M059J (cell line): ENCODE measurements at regions not wholly inside any gene's neighbourhood (a gene's known extent, or its start where the extent isn't known, plus 50 kb on each side); places are given as distances from the start of the nearest gene placed in this dataset.
"Not testable (repeated sequence)": the region's sequence is repeated elsewhere in the genome, so short reads cannot be mapped to it uniquely, and the experiment has no call there.

Source experiments
- DNase-seq: peaks from one replicate; pipeline ENCODE4 v3.0.0-alpha.2; 2012; ENCODE audit warnings: low read depth

DNA sequence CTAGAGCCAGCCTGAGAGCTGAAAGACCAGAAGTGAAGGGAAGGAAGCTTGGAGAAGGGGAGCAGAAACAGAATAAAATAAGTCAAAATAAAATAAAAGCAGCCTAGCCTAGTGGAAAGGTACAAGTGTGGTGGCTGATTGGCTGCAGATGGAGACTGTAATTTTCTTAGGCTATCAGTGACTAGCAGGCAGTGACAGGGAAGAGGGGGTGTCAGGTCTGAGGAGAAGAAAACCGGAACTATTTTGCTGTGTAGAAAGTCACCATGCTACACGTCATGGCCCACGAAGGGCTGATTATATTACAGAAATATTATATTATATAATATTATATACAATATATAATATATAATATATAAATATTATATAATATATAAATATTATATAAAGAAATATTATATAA, 98.1 kb upstream of the TAF11L2 start:
- no peak for DNase-seq

DNA sequence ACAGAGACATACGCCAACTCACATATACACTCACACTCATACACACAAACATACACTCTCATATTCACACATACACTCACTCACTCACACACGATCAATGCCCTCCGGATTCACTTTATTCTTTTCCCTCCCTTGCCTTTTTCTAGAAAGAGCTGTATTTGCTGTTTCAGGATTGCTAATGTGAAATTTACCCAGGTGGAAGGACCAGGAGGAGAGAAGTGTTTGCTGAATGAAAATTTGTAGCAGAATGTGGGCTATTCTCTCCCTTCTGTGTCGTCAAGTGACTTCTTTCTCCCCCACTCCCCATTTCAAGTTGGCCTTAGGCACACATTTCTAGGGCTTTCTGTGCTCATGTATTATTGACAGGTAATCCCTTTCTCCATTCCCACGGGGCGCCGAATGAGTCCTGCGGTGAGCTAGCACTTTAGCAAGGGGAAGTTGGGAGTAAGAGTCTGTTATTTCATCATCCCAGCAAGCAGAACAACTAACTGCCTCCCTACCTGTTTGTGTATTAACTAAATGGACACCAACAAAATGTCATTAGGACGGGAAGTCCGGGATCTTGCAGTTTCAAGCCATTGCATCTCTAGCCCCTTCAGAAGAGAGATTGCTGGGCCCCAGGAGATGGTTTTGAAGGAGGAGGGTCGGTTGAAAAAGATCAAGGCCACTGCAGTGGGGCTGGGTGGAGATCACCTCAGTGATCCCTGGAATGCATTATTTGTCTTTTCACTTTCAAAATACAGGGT, 97.1 kb upstream of the TAF11L2 start:
- DNase-seq: no peak

DNA sequence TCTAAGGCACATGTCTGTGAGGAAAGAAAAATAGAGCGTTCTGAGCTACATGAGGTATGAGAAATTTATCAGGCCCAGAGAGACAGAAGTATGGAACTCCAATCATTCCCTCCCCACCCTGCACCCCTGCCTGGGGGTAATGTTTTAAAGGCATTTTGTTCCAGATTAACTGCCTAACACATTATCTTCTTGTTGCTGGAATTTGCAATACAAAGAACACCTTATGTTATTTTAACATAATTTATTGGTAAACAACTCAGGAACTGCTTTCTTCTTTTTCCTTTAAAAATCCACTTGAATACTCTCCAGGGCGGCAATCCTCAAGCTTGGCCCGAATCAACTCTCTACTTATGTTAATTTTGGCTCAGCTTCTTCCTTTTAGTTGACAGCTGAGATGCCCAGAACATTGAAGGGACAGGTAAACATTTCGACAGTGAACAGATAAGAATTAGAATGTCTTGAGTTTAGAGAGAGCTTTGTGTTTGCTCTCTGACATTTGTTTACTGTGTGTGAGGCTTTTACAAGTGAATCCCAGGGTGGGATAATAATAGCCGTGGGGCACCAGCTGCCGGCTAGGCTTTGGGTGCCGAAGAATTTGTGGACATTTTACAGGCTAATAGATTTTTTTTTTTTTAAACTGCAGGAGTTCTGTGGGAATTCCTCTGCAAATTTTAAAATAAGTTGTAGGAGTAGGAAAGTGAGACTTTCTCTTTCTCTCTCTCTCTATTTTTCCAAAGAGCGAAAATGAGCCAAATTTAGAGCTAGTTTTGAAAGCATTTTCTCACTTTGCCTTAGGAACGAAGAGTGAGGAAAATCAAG, 96.4 kb upstream of the TAF11L2 start:
- peak; percentile 34 for DNase-seq

DNA sequence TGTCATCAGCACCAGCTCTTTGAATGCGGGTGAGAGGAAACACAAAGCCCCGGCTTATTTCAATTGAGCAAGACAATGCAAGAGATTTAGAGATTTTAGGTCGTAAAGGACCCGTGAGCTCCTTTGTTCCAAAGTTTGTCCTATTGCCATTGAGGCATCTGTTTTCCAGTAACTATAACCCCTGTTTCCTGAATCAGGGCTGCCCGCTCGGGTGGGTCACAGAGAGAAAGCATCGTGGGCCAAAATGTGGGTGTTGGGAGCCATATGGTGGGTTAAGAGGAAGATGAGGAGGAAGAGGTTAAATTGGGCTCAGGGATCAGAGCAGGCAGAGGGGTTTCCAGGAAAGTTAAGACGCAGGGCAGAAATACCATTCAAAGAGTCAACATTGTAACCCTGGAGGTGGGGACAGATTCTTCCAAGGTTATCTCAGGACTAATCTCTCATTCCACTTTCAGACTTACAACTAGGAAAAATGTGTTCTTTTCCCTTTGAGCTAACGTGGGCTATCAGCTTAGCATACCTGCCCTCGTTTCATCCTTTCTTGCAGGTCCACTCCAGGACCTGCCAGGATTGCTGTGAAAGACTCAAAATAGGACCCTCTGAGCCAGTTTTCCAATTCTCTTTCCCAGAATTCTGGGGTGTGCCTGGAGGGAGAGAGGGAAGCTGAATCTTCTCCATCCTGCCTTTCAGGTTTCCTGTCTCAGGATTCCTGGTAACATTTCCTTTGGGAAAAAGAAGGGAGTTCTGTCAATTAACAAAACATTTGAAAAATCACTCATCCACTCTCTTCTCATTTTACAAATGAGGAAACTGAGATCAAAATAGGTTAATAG, 95.5 kb upstream of the TAF11L2 start:
- no peak for DNase-seq

DNA sequence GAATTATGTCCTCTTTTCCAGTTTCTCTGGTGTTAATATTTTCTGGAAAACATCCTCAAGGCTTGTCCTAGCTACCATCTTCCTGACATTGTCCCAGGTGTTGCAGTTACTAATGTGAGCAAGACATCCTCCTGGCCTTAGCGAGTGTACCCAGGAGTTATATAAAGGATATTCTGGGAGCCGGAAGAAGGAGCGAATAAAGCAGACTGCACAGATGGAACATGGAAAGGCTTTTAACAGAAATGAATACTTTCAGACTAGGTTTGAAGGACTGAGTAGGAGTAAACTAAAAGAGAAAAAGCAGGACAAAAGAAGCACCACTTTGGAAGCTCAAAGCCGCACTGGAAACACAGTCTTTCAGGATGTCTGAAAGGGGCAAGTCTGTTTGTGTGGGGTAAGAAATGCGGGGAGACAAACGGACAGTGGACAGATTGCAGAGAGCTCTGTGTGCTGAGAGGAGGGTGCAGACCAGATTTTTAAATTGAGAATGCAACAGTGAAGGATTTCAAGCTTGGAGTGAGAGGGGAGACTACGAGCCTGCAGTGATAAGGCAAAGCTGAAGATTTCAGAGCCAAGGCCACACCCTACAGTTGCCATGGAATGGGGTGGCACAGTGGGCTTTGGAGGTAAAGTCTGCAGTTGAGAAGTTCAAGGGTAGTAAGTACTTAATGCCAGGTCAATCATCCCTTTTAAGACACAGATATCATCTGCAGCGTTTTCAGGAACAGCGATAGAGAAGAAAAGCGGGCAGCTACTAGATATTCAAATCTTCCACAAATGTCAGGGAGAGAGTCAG, 94.1 kb upstream of the TAF11L2 start:
- no peak for DNase-seq

DNA sequence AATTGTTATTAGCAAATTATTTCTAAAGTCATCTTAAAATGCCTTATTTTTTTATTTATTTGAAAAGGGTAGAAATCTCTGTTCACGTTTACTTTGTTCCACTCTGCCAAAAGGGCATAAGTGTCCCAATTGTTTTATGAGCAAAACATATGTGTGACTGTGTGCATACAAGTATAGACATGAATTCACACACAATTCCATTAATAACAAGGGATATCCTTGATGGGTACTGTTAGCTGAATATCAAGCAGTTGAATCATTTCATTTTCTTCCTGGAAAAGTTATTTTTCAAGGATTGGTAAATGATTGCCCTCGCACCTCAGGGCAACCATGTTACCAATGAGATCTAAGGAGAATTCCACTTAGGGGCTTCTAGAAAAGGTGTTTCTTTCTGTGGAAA, 92.1 kb upstream of the TAF11L2 start:
- no peak for DNase-seq

DNA sequence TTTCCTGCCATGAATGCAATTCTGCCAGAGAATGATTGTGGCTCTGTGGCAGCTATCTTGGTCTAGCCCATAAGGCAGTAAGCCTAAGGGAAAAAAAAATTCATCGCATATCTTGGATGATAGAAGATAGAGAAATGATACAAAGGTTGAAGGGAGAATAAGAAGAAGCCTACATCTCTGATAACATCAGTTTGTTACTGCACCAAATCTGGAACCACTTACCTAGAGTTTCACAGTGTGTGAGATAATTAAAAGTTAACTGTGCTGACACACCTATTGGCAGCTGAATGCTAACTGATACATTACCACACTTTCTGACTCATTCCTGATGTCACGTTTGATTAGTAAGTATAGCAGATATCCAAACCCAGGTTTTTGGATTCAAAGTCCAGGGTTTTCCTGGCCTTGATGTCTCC, 91.6 kb upstream of the TAF11L2 start:
- peak; percentile 46 for DNase-seq

DNA sequence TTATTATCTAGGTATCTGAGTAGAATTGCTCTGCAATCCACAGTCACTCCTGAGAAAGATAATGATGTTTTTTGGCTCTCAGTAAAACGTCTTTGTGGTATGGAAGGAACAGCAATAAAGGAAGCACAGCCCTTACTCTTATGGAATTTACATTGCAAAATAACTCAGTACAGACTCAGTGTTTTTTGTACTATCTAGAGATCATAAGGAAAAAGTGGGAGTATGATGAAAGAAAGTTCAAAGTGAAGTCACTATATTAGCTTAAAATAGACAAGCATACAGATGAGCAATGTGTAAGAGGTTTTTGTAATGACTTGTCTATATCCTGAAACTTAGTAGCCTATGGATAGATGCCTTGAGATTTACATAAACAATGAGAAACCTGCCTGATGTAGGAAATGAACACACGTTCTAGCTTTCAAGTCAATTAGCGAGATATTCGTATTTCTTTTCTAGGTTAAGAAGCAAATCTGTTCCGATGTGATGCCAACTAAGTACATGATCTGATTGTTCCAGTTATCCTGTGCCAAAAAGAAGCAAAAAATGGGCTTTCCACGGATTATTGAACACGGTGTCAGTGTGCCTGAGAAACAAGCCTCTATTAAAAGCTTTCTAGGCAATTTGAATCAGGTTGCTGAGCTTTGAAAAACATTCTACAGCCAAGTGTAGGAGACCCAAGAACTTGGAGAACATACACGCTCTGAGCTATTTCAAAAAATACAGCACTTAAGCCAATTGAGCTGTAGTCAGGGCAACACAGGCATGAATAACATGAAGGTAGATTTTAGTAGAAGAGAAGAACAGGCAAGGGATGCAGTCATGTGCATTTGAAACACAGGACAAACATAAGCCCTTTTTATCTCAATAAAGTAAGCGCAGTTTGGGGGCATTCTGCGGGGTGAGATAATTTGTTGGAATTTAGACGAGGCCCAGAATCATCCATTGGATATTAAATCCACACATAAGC, 86.3 kb upstream of the TAF11L2 start:
- DNase-seq: no peak

DNA sequence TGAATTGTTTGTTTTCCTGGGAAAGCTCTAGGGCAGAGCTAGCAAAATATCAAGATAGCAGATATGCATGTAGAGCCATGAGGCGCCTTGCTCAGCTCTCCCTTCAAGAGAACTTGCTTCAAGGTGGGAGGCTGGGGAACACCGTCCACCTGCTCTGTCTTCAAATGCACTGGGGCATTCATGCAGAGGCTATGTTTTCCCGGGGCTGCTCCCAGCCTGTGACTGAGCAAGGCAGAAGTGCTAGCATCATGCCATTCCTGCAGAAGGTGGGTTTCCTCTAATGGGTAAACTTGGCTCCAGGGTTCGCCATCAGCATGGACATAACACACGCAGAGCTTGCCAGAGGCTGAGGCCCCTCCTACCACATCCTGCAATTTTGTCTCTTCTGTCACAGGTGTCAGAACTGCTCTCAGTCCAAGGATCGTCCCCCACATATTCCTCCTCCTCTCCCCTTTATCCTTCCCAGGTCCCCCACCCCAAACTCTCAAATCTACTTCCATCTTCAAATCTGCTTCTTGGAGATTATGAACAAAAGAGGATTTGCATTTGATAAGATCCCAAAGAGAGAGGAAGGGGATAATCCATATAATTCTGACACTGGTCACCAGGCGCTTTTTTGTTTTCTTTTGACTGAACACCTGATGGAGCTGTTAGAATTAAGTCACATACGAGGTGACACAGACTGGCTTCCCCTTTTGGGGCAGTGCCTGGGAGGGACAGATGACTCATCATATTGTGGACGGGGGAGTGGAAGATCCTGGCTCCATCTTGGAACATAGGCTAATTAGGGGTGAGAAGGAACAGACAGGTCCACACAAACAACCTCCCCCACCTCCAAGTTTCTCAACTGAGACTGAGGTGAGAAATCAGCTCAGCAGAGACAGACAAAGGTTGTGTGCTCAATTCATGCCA, 85.0 kb upstream of the TAF11L2 start:
- DNase-seq: peak; percentile 69

DNA sequence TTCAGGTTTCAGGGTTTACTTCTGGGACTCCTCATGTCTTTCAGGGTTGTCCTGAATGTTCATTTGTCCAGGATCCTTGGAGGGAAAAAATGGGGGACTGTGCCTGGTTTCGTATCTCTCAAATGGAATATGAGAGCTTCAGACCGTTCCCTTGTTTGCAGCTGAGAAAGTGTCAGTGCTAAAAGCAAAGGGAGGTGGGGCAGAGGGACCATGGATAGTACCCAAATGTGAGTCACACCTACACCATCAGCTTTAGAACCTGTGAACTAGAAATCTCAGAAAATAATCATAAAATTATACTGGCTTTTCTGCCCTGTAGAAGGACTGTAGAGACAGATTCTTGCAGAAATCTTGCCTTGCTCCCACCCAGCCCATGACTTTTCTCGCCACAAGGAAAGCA, 84.3 kb upstream of the TAF11L2 start:
- no peak for DNase-seq

DNA sequence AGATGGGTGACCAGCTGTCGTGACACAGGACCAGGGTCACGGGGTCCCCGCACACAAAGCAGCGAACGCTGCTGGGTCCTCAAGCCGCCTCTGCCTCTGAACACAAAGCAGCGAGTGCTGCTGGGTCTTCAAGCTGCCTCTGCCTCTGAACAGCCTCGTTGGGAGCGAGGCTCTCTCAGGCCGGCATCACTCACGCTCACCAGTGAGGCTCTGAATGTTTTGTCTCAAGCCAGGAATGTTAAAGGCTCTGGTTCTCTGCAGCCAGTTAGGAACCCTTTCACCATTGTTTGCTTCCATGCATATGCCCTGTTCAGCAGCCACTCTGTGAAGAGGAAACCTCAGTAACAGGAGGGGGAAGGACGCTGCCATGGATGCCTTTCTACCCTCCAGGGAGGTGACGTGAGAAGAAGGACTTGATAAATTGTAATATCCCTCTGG, 82.7 kb upstream of the TAF11L2 start:
- peak; percentile 25 for DNase-seq

DNA sequence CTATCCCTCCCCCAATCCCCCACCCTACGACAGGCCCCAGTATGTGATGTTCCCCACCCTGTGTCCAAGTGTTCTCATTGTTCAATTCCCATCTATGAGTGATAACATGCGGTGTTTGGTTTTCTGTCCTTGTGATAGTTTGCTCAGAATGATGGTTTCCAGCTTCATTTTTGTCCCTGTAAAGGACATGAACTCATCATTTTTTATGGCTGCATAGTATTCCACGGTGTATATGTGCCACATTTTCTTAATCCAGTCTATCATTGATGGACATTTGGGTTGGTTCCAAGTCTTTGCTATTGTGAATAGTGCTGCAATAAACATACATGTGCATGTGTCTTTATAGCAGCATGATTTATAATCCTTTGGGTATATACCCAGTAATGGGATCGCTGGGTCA, 81.7 kb upstream of the TAF11L2 start:
- not testable (repeated sequence) for DNase-seq

DNA sequence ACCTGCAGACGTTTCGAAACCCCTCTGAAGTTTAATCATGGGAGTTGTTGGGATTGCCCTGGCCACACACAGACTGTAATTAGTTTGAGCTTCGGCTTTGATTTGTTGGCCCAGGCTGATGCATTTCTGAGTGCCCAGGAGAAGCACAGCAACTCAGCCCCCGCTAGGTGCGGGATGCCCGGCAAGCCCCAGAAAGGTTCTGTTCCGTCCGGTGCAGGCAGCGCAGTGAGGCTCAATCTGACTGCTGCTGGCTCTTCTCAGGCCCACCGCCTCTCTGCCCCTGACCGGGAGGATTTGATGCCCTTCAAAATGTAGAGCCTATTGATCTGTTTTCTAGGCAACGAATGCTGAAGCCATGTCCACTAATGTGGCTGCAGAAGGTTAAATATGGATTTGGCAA, 73.4 kb upstream of the TAF11L2 start:
- no peak for DNase-seq

DNA sequence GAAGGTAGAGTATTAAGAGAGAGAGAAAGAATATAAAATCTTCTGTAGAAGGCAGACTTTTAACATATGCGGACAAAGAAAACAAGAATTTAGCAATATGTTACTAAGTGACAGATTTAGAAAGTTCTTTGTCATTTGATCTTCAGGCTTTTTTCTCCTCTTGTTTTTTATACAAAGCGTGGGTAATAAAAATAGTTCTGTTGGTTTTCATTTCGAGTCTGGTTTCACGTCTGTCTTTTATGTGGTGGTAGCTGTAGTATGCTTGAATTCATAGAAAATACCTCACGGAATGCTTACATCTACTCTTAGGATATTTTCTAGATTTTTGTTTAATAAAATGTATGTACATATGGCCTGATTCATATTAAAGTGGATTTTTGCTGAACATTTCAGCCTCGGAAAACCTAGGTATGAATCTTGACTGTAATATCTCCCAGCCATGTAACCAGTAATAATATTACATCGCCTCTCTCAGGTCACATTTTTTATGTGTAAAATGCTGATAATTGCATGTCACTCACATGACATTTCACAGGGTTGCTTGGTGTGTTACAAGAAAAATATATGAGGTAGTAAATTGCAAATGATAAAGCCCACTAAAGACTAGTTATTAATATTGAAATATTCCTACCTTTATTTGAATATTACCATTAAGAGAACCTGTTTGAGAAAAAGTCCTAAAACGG, 72.5 kb upstream of the TAF11L2 start:
- DNase-seq: no peak

DNA sequence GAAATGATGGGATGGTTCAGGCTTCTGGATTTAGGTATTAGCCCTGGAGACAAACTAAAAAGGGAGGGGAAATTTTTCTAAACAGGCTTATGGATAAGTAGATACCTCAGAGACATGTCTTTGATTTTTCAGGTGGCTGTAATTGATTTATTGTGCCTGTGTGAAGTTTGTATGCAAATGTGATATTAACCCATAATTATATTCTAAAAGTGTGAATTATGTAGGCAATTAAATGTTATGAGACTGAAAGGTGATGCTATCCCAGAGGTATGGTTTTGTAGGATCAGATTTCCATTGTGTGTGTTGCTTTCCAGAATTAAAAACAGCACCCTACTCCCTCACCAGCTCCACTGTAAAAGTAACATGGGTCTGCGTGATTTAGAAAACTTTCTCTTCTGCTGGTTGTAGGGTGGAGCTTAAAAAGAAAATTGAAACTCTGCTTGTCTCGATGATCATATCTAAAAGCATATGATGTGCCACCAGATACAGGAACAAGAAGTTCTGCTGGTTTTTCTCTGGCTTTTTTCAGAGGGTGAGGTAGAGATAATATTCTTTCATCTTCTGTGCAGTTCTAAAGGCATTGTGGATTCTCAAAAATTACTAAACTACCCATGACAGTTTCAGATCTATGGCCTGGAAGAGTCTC, 71.8 kb upstream of the TAF11L2 start:
- no peak for DNase-seq

DNA sequence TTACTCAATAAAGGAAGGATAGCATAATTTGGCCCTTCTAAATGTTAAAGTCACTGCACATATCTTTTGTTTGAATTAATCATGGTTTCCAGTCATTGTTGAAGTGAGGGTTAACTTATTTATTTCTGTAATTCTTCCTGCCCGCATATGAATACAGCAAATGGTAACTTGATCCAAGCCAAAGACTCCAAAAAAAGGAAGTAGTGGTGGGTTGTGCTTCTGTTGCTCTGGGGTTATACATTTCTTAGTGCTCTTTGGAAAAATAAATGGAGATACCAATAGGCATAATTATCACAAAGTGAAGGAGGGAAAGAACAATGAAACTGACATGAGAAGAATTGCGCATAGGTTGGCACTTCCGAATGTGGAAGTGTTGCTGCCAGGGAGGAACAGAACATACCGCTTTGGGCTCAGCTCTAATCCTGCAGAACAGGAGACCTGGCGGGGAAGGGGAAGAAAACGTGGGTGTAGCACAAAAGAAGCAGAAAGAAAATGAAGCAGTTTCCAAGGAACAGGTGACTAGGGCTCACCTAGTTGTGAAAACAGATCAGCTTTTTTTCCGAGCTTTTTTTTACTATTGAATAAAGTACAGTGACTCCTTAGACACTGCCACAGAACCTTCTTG, 69.7 kb upstream of the TAF11L2 start:
- no peak for DNase-seq

DNA sequence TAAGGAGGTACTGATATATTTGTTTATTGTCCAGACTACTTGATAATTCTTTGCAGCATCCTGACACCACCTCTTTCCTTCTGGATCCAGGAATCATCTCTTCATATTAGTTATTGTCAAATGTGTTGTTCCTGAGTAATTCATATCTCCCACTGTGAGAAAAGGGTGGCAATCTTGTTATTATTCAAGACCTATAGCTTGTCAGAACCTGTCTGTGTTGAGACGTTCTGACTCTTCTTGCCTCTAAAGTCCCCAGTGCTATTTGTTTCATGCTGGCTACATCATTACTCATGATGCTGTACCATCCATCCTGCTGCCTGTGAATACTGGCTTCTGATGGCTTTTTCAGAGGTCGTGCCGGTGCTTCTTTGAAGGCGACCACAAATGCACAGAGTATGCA, 68.7 kb upstream of the TAF11L2 start:
- DNase-seq: no peak

DNA sequence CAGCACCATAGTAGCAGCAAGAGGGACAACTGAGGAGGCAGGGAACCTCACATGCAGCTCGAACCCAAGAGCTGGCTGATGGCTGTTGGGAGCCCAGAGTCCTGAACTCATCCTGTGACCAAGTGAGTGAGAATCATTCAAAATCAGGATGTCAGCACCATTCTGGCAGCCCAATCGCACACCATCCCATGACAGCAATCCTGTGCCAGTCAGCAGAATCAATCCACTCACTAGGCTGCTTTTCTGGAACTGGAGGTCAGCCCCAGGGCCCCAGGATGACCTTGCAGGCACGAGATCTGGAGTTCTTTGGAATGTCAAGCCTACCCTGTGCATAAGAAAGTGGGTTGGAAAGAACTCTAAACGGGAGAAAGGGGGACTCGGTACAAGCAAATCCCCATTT, 67.8 kb upstream of the TAF11L2 start:
- DNase-seq: no peak
